CD14-positive monocyte (primary cell): ENCODE measurements at regions not wholly inside any gene's neighbourhood (a gene's known extent, or its start where the extent isn't known, plus 50 kb on each side); places are given as distances from the start of the nearest gene placed in this dataset.

ENCODE experiments used
- DNase-seq, 3 donors: peaks; one replicate each; pipeline ENCODE4 v3.0.0-alpha.2; 2011 to 2022
- H2AFZ ChIP-seq: 2 replicates; pipeline ENCODE4 v1.6.0; 2012; ENCODE audit warnings: mild to moderate bottlenecking, low read depth, low read length, inconsistent platforms; ENCODE audit not compliant: insufficient read depth, poor library complexity, severe bottlenecking
- H3K27ac ChIP-seq, 2 donors: 1 replicate in 1 of 2; 2 replicates in 1 of 2; pipeline ENCODE4 v1.5.1; 2012 to 2013; ENCODE audit warnings: low read length in 2 of 2, control low read depth in 1 of 2, inconsistent platforms in 1 of 2, low read depth in 1 of 2, mild to moderate bottlenecking in 1 of 2
- H3K27me3 ChIP-seq, 2 donors: one replicate each; pipeline versions ENCODE4 v1.6.0 to v1.6.1; 2011 to 2013; ENCODE audit warnings: low read length in 2 of 2; ENCODE audit not compliant: control insufficient read depth in 2 of 2, insufficient read depth in 2 of 2
- H3K36me3 ChIP-seq, 2 donors: replicated peaks in 1 of 2; 1 replicate in 1 of 2; 2 replicates in 1 of 2; pipeline versions ENCODE4 v1.5.1 to v1.6.1; 2012 to 2013; ENCODE audit warnings: low read length in 2 of 2, control low read depth in 1 of 2, inconsistent platforms in 1 of 2, mild to moderate bottlenecking in 1 of 2; ENCODE audit not compliant: insufficient read depth in 2 of 2, control insufficient read depth in 1 of 2
- H3K4me1 ChIP-seq, 2 donors: 1 replicate in 1 of 2; 2 replicates in 1 of 2; pipeline versions ENCODE4 v1.5.1 to v1.6.1; 2012 to 2013; ENCODE audit warnings: low read length in 2 of 2, control low read depth in 1 of 2, inconsistent platforms in 1 of 2, mild to moderate bottlenecking in 1 of 2, moderate library complexity in 1 of 2; ENCODE audit not compliant: insufficient read depth in 2 of 2, control insufficient read depth in 1 of 2
- H3K4me2 ChIP-seq: replicated peaks from 2 replicates; pipeline ENCODE3; 2012; ENCODE audit warnings: low read length, moderate library complexity, mild to moderate bottlenecking; ENCODE audit not compliant: poor library complexity, severe bottlenecking; ENCODE audit errors: extremely low read depth
- H3K4me3 ChIP-seq, 3 experiments: fragments of 200-600 bp in 1 of 3; sonication (generic) in 1 of 3; replicated peaks in 1 of 3; 1 replicate in 2 of 3; 2 replicates in 1 of 3; pipeline ENCODE4 v1.5.1; 2011 to 2013; ENCODE audit warnings: low read length in 3 of 3, mild to moderate bottlenecking in 3 of 3, control low read depth in 2 of 3, low read depth in 2 of 3, inconsistent platforms in 1 of 3, moderate library complexity in 1 of 3
- H3K79me2 ChIP-seq: 2 replicates; pipeline ENCODE4 v1.6.0; 2012; ENCODE audit warnings: mild to moderate bottlenecking, control low read depth, inconsistent platforms, low read length, moderate library complexity; ENCODE audit not compliant: insufficient read depth
- H3K9ac ChIP-seq: 2 replicates; pipeline ENCODE4 v1.6.0; 2017; ENCODE audit warnings: low read length, mild to moderate bottlenecking; ENCODE audit not compliant: insufficient read depth, poor library complexity, severe bottlenecking
- H3K9me3 ChIP-seq, 2 donors: replicated peaks in 1 of 2; 1 replicate in 1 of 2; 2 replicates in 1 of 2; pipeline versions ENCODE4 v1.5.1 to v1.6.1; 2012 to 2013; ENCODE audit warnings: low read length in 2 of 2, control low read depth in 1 of 2; ENCODE audit not compliant: control insufficient read depth in 1 of 2, insufficient read depth in 1 of 2
- H4K20me1 ChIP-seq: 2 replicates; pipeline ENCODE4 v1.6.0; 2012; ENCODE audit warnings: mild to moderate bottlenecking, low read length, control low read depth, moderate library complexity; ENCODE audit not compliant: insufficient read depth
- H3K27ac Mint-ChIP-seq, 7 donors: one replicate each; pipeline ENCODE4 v1.8.0; 2020; ENCODE audit warnings: mild to moderate bottlenecking in 7 of 7, mixed read lengths in 7 of 7, moderate library complexity in 6 of 7, inconsistent platforms in 2 of 7
- H3K27me3 Mint-ChIP-seq, 3 donors: one replicate each; pipeline ENCODE4 v1.8.0; 2021 to 2022; ENCODE audit warnings: low read depth in 3 of 3, mild to moderate bottlenecking in 3 of 3, mixed read lengths in 3 of 3, moderate library complexity in 3 of 3, inconsistent platforms in 1 of 3
- H3K36me3 Mint-ChIP-seq, 2 donors: one replicate each; pipeline ENCODE4 v1.8.0; 2020; ENCODE audit warnings: mixed read lengths in 2 of 2, inconsistent platforms in 1 of 2, mild to moderate bottlenecking in 1 of 2
- H3K4me1 Mint-ChIP-seq: one replicate; pipeline ENCODE4 v1.8.0; 2020; ENCODE audit warnings: mild to moderate bottlenecking, mixed read lengths
- H3K4me3 Mint-ChIP-seq, 2 donors: one replicate each; pipeline ENCODE4 v1.8.0; 2020; ENCODE audit warnings: mild to moderate bottlenecking in 2 of 2, mixed read lengths in 2 of 2, moderate library complexity in 1 of 2
- H3K9me3 Mint-ChIP-seq, 7 donors: one replicate each; pipeline ENCODE4 v1.8.0; 2020 to 2022; ENCODE audit warnings: mixed read lengths in 7 of 7, mild to moderate bottlenecking in 6 of 7, moderate library complexity in 6 of 7, inconsistent platforms in 2 of 7
- WGBS: methylation state at CpG from one replicate; pipeline ENCODE4 v1.1.5; 2013; ENCODE audit warnings: missing lambda C conversion rate; ENCODE audit not compliant: insufficient coverage; 5-methylcytosine and 5-hydroxymethylcytosine counted together
- intact Hi-C, 2 donors: fragments of 100-400 bp; cut with micrococcal nuclease; formaldehyde crosslinking; loops; one replicate each; pipeline versions ENCODE4 v1.15.0 to v1.15.1; 2023
- TF ChIP-seq, protein P1 (sequence below): fragments of 200-600 bp; IDR thresholded peaks from one replicate; pipeline ENCODE4 v1.8.0; 2022; ENCODE audit warnings: antibody characterized with exemption, mild to moderate bottlenecking

- Mint-ChIP-seq H3K36me3 (peaks cover 0 to 3% of the 10 kb centered on the region in 2 donors), H3K9me3 (peaks cover 2 to 9% (median 5%) of the 10 kb centered on the region in 7 donors), H3K27ac (peak overlapping the region in 2 of 7 donors; percentile 1 to 23), H3K4me1 (peaks cover 15% of the 10 kb centered on the region), H3K4me3 (peak overlapping the region; percentile 0 to 74), H3K27me3 (peaks cover 0 to 3% (median 0%) of the 10 kb centered on the region in 3 donors)
- no peaks in the 10 kb centered on the region for H3K9me3 ChIP-seq
- TF ChIP-seq, protein P1, sequence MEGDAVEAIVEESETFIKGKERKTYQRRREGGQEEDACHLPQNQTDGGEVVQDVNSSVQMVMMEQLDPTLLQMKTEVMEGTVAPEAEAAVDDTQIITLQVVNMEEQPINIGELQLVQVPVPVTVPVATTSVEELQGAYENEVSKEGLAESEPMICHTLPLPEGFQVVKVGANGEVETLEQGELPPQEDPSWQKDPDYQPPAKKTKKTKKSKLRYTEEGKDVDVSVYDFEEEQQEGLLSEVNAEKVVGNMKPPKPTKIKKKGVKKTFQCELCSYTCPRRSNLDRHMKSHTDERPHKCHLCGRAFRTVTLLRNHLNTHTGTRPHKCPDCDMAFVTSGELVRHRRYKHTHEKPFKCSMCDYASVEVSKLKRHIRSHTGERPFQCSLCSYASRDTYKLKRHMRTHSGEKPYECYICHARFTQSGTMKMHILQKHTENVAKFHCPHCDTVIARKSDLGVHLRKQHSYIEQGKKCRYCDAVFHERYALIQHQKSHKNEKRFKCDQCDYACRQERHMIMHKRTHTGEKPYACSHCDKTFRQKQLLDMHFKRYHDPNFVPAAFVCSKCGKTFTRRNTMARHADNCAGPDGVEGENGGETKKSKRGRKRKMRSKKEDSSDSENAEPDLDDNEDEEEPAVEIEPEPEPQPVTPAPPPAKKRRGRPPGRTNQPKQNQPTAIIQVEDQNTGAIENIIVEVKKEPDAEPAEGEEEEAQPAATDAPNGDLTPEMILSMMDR: no peak
- no CpG with 5 or more reads among the region's 3 CpGs for WGBS
- no peaks in the 10 kb centered on the region for H3K36me3 ChIP-seq
- no peaks in the 10 kb centered on the region for H3K79me2 ChIP-seq
- intact Hi-C loops: loop anchor here in 1 of 2 donors (5.0 kb wide), 1 partner anchor 473 kb away; the partner anchor contains the start of gene ZEB2
- no peaks in the 10 kb centered on the region for H3K27me3 ChIP-seq
- no peak overlapping the region for H2AFZ ChIP-seq
- H3K9ac ChIP-seq: no peak overlapping the region
- H3K4me3 ChIP-seq: peak overlapping the region in 1 of 3 experiments; percentile 39
- peaks cover 0 to 13% of the 10 kb centered on the region in 2 donors for H3K4me1 ChIP-seq
- H4K20me1 ChIP-seq: no peaks in the 10 kb centered on the region
- H3K27ac ChIP-seq: no peak overlapping the region
- H3K4me2 ChIP-seq: peak overlapping the region; percentile 58
- peak in 1 of 3 donors; percentile 6 for DNase-seq
These were observed 475.6 kb upstream of the ZEB2 start for GRCh38 chr2:144995482-144995881.

- peaks cover 0 to 3% (median 3%) of the 10 kb centered on the region in 3 donors for H3K27me3 Mint-ChIP-seq
- peaks cover 0 to 4% of the 10 kb centered on the region in 2 donors for H3K4me1 ChIP-seq
- WGBS: no CpG with 5 or more reads among the region's 1 CpG
These were observed 470.7 kb upstream of the ZEB2 start for GRCh38 chr2:144990661-144991060.

More at GRCh38 chr2:144990661-144991060, 470.7 kb upstream of the ZEB2 start:
- peaks cover 3% of the 10 kb centered on the region in 2 donors for H3K36me3 Mint-ChIP-seq
- Histone ChIP-seq H3K27ac (no peak overlapping the region), H3K27me3 (no peaks in the 10 kb centered on the region), H2AFZ (no peak overlapping the region), H4K20me1 (no peaks in the 10 kb centered on the region), H3K9me3 (peaks cover under 1 to 4% of the 10 kb centered on the region in 2 donors), H3K79me2 (no peaks in the 10 kb centered on the region), H3K4me3 (no peak overlapping the region), H3K9ac (no peak overlapping the region), H3K4me2 (no peak overlapping the region), H3K36me3 (no peaks in the 10 kb centered on the region)
- TF ChIP-seq, protein P1: no peak
- intact Hi-C loops: no loop called here
- H3K9me3 Mint-ChIP-seq: peaks cover 8 to 23% (median 17%) of the 10 kb centered on the region in 7 donors
- H3K4me1 Mint-ChIP-seq: peaks cover 12% of the 10 kb centered on the region
- H3K4me3 Mint-ChIP-seq: no peak overlapping the region
- DNase-seq: no peak
- no peak overlapping the region for H3K27ac Mint-ChIP-seq
